SK-N-SH (cell line): ENCODE measurements at regions not wholly inside any gene's neighbourhood (a gene's known extent, or its start where the extent isn't known, plus 50 kb on each side); places are given as distances from the start of the nearest gene placed in this dataset.

Experiments used
- RAD21 ChIP-seq: IDR thresholded peaks from 2 replicates; pipeline ENCODE4 v1.6.1; 2012; ENCODE audit warnings: mild to moderate bottlenecking, low read length
- TAF1 ChIP-seq: IDR thresholded peaks from 2 replicates; pipeline ENCODE4 v1.6.1; 2012; ENCODE audit warnings: low read depth, mild to moderate bottlenecking, low read length, moderate library complexity, borderline replicate concordance
- TF ChIP-seq, protein P1 (sequence below): fragments of 200-600 bp; sonication (generic); IDR thresholded peaks from 2 replicates; pipeline ENCODE4 v1.6.1; 2017; ENCODE audit warnings: antibody characterized with exemption, mild to moderate bottlenecking, moderate library complexity

DNA sequence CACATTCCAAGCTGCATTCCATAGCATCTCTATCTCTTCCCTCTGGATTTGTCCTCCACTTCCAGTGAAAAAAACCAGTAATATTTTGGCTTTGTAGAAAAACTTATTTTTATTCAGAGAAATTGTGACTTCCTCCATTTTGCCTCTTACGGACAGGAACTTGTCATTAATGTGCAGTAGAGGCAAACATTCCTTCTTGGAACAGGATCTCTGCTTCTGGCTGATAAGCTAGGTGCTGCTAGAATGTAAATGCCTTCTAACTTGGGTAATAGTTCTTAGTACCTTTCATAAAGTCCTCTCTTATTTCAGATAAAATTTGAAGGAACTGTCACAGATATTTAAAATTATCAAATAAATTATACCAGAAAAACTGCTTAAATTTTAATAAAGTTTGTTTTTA lies 707.8 kb downstream of the USP25 start:
- TF ChIP-seq, protein P1, sequence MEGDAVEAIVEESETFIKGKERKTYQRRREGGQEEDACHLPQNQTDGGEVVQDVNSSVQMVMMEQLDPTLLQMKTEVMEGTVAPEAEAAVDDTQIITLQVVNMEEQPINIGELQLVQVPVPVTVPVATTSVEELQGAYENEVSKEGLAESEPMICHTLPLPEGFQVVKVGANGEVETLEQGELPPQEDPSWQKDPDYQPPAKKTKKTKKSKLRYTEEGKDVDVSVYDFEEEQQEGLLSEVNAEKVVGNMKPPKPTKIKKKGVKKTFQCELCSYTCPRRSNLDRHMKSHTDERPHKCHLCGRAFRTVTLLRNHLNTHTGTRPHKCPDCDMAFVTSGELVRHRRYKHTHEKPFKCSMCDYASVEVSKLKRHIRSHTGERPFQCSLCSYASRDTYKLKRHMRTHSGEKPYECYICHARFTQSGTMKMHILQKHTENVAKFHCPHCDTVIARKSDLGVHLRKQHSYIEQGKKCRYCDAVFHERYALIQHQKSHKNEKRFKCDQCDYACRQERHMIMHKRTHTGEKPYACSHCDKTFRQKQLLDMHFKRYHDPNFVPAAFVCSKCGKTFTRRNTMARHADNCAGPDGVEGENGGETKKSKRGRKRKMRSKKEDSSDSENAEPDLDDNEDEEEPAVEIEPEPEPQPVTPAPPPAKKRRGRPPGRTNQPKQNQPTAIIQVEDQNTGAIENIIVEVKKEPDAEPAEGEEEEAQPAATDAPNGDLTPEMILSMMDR, result no peak
- no peak for TF ChIP-seq TAF1
- TF ChIP-seq RAD21, result no peak
